Erythroblast (primary cell): ENCODE measurements at regions not wholly inside any gene's neighbourhood (a gene's known extent, or its start where the extent isn't known, plus 50 kb on each side); places are given as distances from the start of the nearest gene placed in this dataset.

ENCODE experiments used
- GATA1 ChIP-seq: IDR thresholded peaks from 2 replicates; pipeline ENCODE4 v1.6.1; 2011; ENCODE audit warnings: low read depth, mild to moderate bottlenecking, control low read depth, low read length, moderate library complexity
- POLR2A ChIP-seq: IDR thresholded peaks from 2 replicates; pipeline ENCODE4 v1.6.1; 2011; ENCODE audit warnings: mild to moderate bottlenecking, low read length

- no peak for TF ChIP-seq POLR2A
- no peak for TF ChIP-seq GATA1
Measured at GRCh38 chr7:36021367-36021766, 131.7 kb upstream of the EEPD1 start.
